HCT116 (cell line): ENCODE measurements at regions not wholly inside any gene's neighbourhood (a gene's known extent, or its start where the extent isn't known, plus 50 kb on each side); places are given as distances from the start of the nearest gene placed in this dataset.

Source experiments
- ATAC-seq: fragments of 200-7000 bp; cut with Tn5 transposase; 2 replicates; pipeline ENCODE4 v1.9.1; 2020; ENCODE audit warnings: mild to moderate bottlenecking, moderate library complexity
- BruUV-seq: library from RNA; stranded (reverse); fragments of 400-500 nt; replicated peaks from 2 replicates; lab custom pipeline; 2021; lab: Mats Ljungman, UMichigan
- CTCF ChIA-PET: fragments of 300-600 bp; sonication (Branson Sonifier 250); formaldehyde crosslinking; loops from one replicate; lab custom pipeline; 2021; ENCODE audit warnings: antibody characterized with exemption; lab: Charles Lee
- POLR2A ChIA-PET: fragments of 300-600, 350-600 bp; sonication (Branson Sonifier 250); formaldehyde crosslinking; loops from one replicate; lab custom pipeline; 2021; ENCODE audit warnings: antibody characterized with exemption; lab: Charles Lee
- RAD21 ChIA-PET, 2 experiments: fragments of 300-600 bp; sonication (Branson Sonifier 250); formaldehyde crosslinking; loops; one replicate each; lab custom pipeline; 2023; ENCODE audit warnings: low total read pairs in 2 of 2; ENCODE audit not compliant: uncharacterized antibody in 2 of 2, unreplicated experiment in 2 of 2, low non-redundant PET in 1 of 2; lab: Charles Lee
- DNase-seq: peaks from one replicate; pipeline ENCODE4 v3.0.0-alpha.2; 2010; ENCODE audit warnings: low read depth, low spot score
- H2AFZ ChIP-seq: fragments of 200-600 bp; shearing (Covaris generic), sonication (generic); 2 replicates; pipeline ENCODE4 v1.6.1; 2017; ENCODE audit warnings: low read depth, mixed run types, mixed read lengths, antibody characterized with exemption, low read length; ENCODE audit not compliant: poor library complexity, severe bottlenecking
- H3K27ac ChIP-seq: 2 replicates; pipeline ENCODE4 v1.5.1; 2012; ENCODE audit warnings: low read depth, low read length
- H3K27me3 ChIP-seq: fragments of 200-600 bp; sonication (generic); 2 replicates; pipeline ENCODE4 v1.6.1; 2016; ENCODE audit warnings: mixed run types, low read length, mixed read lengths; ENCODE audit not compliant: insufficient read depth
- H3K36me3 ChIP-seq, 2 experiments: fragments of 200-500 bp in 1 of 2; fragments of 200-600 bp in 1 of 2; sonication (Bioruptor generic) in 1 of 2; sonication (generic) in 1 of 2; 2 replicates each; pipeline versions ENCODE4 v1.5.1 to v1.6.1; 2014 to 2016; ENCODE audit warnings: low read length in 2 of 2, inconsistent platforms in 1 of 2, mixed read lengths in 1 of 2, mixed run types in 1 of 2; ENCODE audit not compliant: insufficient read depth in 2 of 2, control insufficient read depth in 1 of 2
- H3K4me1 ChIP-seq, 2 experiments: fragments of 200-600 bp in 1 of 2; sonication (generic) in 1 of 2; 2 replicates each; pipeline versions ENCODE4 v1.5.1 to v1.6.1; 2012 to 2017; ENCODE audit warnings: low read length in 2 of 2, inconsistent platforms in 1 of 2, mild to moderate bottlenecking in 1 of 2, mixed read lengths in 1 of 2, mixed run types in 1 of 2, moderate library complexity in 1 of 2; ENCODE audit not compliant: insufficient read depth in 2 of 2, control insufficient read depth in 1 of 2
- H3K4me2 ChIP-seq: fragments of 200-600 bp; sonication (generic); 2 replicates; pipeline ENCODE4 v1.6.1; 2017; ENCODE audit warnings: mixed run types, low read length, mixed read lengths
- H3K4me3 ChIP-seq, 2 experiments: fragments of 200-600 bp in 1 of 2; sonication (generic) in 1 of 2; replicated peaks in 1 of 2; 2 replicates each; pipeline ENCODE4 v1.5.1; 2011 to 2016; ENCODE audit warnings: low read length in 2 of 2, control low read depth in 1 of 2, low read depth in 1 of 2, mild to moderate bottlenecking in 1 of 2, mixed read lengths in 1 of 2, mixed run types in 1 of 2
- H3K79me2 ChIP-seq: fragments of 200-600 bp; sonication (generic); 2 replicates; pipeline ENCODE4 v1.6.1; 2017; ENCODE audit warnings: mild to moderate bottlenecking, mixed run types, low read length, moderate library complexity, mixed read lengths; ENCODE audit not compliant: insufficient read depth
- H3K9ac ChIP-seq: fragments of 200-600 bp; sonication (generic); 2 replicates; pipeline ENCODE4 v1.6.1; 2016; ENCODE audit warnings: low read length, mixed read lengths
- H3K9me2 ChIP-seq: fragments of 200-600 bp; sonication (generic), shearing (Covaris generic); 2 replicates; pipeline ENCODE4 v1.6.1; 2017; ENCODE audit warnings: mixed run types, mild to moderate bottlenecking, moderate library complexity; ENCODE audit not compliant: insufficient read depth
- H3K9me3 ChIP-seq, 2 experiments: fragments of 200-500 bp in 1 of 2; fragments of 200-600 bp in 1 of 2; sonication (Bioruptor generic) in 1 of 2; sonication (generic) in 1 of 2; 2 replicates each; pipeline ENCODE4 v1.6.1; 2014 to 2017; ENCODE audit warnings: low read length in 2 of 2, mixed read lengths in 2 of 2, inconsistent platforms in 1 of 2, low read depth in 1 of 2, mild to moderate bottlenecking in 1 of 2, mixed run types in 1 of 2, moderate library complexity in 1 of 2; ENCODE audit not compliant: control insufficient read depth in 1 of 2, insufficient read depth in 1 of 2
- H4K20me1 ChIP-seq: fragments of 200-600 bp; sonication (generic), shearing (Covaris generic); 2 replicates; pipeline ENCODE4 v1.6.1; 2017; ENCODE audit warnings: mixed run types, mild to moderate bottlenecking, moderate library complexity; ENCODE audit not compliant: insufficient read depth
- CEBPB ChIP-seq: IDR thresholded peaks from 2 replicates; pipeline ENCODE4 v1.6.1; 2012; ENCODE audit warnings: low read depth
- CTCF ChIP-seq, 3 experiments: fragments of 200-600 bp in 1 of 3; sonication (generic) in 1 of 3; IDR thresholded peaks in 2 of 3; conservative IDR thresholded peaks in 1 of 3; 2 replicates each; pipeline ENCODE4 v1.5.1; 2012 to 2017; ENCODE audit warnings: low read depth in 2 of 3, low read length in 2 of 3, antibody characterized with exemption in 1 of 3, borderline replicate concordance in 1 of 3, control low read depth in 1 of 3, mild to moderate bottlenecking in 1 of 3, mixed read lengths in 1 of 3, mixed run types in 1 of 3, moderate library complexity in 1 of 3; ENCODE audit not compliant: insufficient read depth in 1 of 3
- EGR1 ChIP-seq: IDR thresholded peaks from 2 replicates; pipeline ENCODE4 v1.6.1; 2012; ENCODE audit warnings: low read depth
- ELF1 ChIP-seq: IDR thresholded peaks from 2 replicates; pipeline ENCODE4 v1.6.1; 2012; ENCODE audit warnings: low read depth, borderline replicate concordance
- FOSL1 ChIP-seq: IDR thresholded peaks from 2 replicates; pipeline ENCODE4 v1.6.1; 2012; ENCODE audit warnings: low read depth
- JUND ChIP-seq: IDR thresholded peaks from 2 replicates; pipeline ENCODE4 v1.6.1; 2012
- POLR2AphosphoS5 ChIP-seq: IDR thresholded peaks from 2 replicates; pipeline ENCODE4 v1.6.1; 2011; ENCODE audit warnings: mild to moderate bottlenecking, low read depth, low read length, moderate library complexity
- RAD21 ChIP-seq: IDR thresholded peaks from 2 replicates; pipeline ENCODE4 v1.6.1; 2012; ENCODE audit warnings: low read depth, mild to moderate bottlenecking
- REST ChIP-seq: IDR thresholded peaks from 2 replicates; pipeline ENCODE4 v1.6.1; 2012; ENCODE audit warnings: low read depth
- SIN3A ChIP-seq: IDR thresholded peaks from 2 replicates; pipeline ENCODE4 v1.6.1; 2012; ENCODE audit warnings: low read depth
- ZBTB33 ChIP-seq: IDR thresholded peaks from 2 replicates; pipeline ENCODE4 v1.6.1; 2011; ENCODE audit warnings: mild to moderate bottlenecking, low read length, moderate library complexity; ENCODE audit not compliant: insufficient replicate concordance; ENCODE audit errors: extremely low read depth
- ZNF274 ChIP-seq: fragments of 200-500 bp; sonication (Bioruptor generic); IDR thresholded peaks from 2 replicates; pipeline ENCODE4 v1.6.1; 2014; ENCODE audit warnings: mild to moderate bottlenecking, low read depth, low read length, inconsistent platforms
- intact Hi-C: fragments of 100-400 bp; cut with micrococcal nuclease; formaldehyde crosslinking; loops from 2 replicates; pipeline ENCODE4 v1.10.0; 2022
- TF ChIP-seq, protein P1 (sequence below): IDR thresholded peaks from 2 replicates; pipeline ENCODE4 v1.6.1; 2012

GRCh38 chr4:110963662-110964280 lies 340.9 kb upstream of the PITX2 start:
- Histone ChIP-seq H3K27me3 (no peaks in the 10 kb centered on the region), H3K79me2 (no peaks in the 10 kb centered on the region), H3K9me2 (no peaks in the 10 kb centered on the region), H3K4me2 (no peak overlapping the region), H3K36me3 (no peaks in the 10 kb centered on the region), H3K9ac (no peak overlapping the region), H2AFZ (peak overlapping the region; percentile 7), H3K4me3 (no peak overlapping the region), H3K9me3 (no peaks in the 10 kb centered on the region), H3K4me1 (no peaks in the 10 kb centered on the region), H4K20me1 (no peaks in the 10 kb centered on the region), H3K27ac (no peak overlapping the region)
- TF ChIP-seq, protein P1, sequence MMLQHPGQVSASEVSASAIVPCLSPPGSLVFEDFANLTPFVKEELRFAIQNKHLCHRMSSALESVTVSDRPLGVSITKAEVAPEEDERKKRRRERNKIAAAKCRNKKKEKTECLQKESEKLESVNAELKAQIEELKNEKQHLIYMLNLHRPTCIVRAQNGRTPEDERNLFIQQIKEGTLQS = no peak
- no peak for TF ChIP-seq POLR2AphosphoS5
- no peak for TF ChIP-seq CTCF (IDR thresholded peaks at IDR 0.05 in 2 of 3, conservative IDR thresholded peaks at IDR 0.05 in 1 of 3; ENCODE audit: borderline replicate concordance in 1 of 3, insufficient read depth in 1 of 3, low read depth in 2 of 3, low read length in 2 of 3)
- TF ChIP-seq RAD21 = no peak
- TF ChIP-seq FOSL1 = no peak
- TF ChIP-seq JUND = no peak
- no peak for TF ChIP-seq CEBPB
- no peak for TF ChIP-seq EGR1
- TF ChIP-seq ZNF274 = no peak
- no peak for TF ChIP-seq ELF1
- no peak for TF ChIP-seq REST
- TF ChIP-seq SIN3A = no peak
- no peak for TF ChIP-seq ZBTB33
- no TSS peak for BruUV-seq
- ChIA-PET RAD21 (interaction anchor here in 1 of 2 experiments (0.5 kb wide), 1 partner anchor 25 kb away, joined by 3 read pairs; no protein-coding TSS in a partner anchor), POLR2A (no interaction called here), CTCF (no interaction called here)
- ATAC-seq (no peak), DNase-seq (no peak)
- intact Hi-C loops = no loop called here
